ENCODE measurements at regions not wholly inside any gene's neighbourhood (a gene's known extent, or its start where the extent isn't known, plus 50 kb on each side); places are given as distances from the start of the nearest gene placed in this dataset.

GRCh38 chr2:192828175-192828574 lies 633.4 kb upstream of the TMEFF2 start:
- no peak for TF ChIP-seq POLR2A (IDR thresholded peaks at IDR 0.05)
- TF ChIP-seq, protein P1, sequence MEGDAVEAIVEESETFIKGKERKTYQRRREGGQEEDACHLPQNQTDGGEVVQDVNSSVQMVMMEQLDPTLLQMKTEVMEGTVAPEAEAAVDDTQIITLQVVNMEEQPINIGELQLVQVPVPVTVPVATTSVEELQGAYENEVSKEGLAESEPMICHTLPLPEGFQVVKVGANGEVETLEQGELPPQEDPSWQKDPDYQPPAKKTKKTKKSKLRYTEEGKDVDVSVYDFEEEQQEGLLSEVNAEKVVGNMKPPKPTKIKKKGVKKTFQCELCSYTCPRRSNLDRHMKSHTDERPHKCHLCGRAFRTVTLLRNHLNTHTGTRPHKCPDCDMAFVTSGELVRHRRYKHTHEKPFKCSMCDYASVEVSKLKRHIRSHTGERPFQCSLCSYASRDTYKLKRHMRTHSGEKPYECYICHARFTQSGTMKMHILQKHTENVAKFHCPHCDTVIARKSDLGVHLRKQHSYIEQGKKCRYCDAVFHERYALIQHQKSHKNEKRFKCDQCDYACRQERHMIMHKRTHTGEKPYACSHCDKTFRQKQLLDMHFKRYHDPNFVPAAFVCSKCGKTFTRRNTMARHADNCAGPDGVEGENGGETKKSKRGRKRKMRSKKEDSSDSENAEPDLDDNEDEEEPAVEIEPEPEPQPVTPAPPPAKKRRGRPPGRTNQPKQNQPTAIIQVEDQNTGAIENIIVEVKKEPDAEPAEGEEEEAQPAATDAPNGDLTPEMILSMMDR (IDR thresholded peaks at IDR 0.05) = no peak
